ENCODE measurements at regions not wholly inside any gene's neighbourhood (a gene's known extent, or its start where the extent isn't known, plus 50 kb on each side); places are given as distances from the start of the nearest gene placed in this dataset.

DNA sequence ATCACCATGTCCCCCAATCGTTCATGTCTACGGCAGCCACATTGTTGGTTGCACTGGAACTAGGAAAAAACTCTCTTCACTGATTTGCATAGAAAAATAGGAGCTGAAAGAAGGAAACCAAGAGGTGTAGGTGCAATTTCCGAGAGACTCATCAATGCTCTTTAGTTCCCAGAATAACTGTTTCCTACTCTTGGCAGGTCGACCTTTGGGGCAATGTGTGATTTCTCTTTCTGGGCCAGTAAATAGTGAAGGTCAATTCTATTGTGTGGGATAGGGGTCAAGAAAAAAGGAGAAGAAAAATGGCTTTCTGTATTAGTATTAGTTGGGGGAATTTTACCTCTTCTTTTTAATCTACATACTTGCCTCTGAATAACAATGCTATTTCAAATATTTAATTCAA, 55.9 kb upstream of the PDE5A start:
- Mint-ChIP-seq H3K4me3 (no peak overlapping the region), H3K4me1 (ENCODE audit: unreplicated experiment) (peaks cover 31% of the 10 kb centered on the region), H3K27me3 (peaks cover 9% of the 10 kb centered on the region), H3K9me3 (peaks cover 4% of the 10 kb centered on the region), H3K36me3 (peaks cover 3% of the 10 kb centered on the region), H3K27ac (no peak overlapping the region)
- TF ChIP-seq, protein P1, sequence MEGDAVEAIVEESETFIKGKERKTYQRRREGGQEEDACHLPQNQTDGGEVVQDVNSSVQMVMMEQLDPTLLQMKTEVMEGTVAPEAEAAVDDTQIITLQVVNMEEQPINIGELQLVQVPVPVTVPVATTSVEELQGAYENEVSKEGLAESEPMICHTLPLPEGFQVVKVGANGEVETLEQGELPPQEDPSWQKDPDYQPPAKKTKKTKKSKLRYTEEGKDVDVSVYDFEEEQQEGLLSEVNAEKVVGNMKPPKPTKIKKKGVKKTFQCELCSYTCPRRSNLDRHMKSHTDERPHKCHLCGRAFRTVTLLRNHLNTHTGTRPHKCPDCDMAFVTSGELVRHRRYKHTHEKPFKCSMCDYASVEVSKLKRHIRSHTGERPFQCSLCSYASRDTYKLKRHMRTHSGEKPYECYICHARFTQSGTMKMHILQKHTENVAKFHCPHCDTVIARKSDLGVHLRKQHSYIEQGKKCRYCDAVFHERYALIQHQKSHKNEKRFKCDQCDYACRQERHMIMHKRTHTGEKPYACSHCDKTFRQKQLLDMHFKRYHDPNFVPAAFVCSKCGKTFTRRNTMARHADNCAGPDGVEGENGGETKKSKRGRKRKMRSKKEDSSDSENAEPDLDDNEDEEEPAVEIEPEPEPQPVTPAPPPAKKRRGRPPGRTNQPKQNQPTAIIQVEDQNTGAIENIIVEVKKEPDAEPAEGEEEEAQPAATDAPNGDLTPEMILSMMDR (conservative IDR thresholded peaks at IDR 0.05) = no peak
- DNase-seq (ENCODE audit: extremely low spot score, unreplicated experiment) = no peak

DNA sequence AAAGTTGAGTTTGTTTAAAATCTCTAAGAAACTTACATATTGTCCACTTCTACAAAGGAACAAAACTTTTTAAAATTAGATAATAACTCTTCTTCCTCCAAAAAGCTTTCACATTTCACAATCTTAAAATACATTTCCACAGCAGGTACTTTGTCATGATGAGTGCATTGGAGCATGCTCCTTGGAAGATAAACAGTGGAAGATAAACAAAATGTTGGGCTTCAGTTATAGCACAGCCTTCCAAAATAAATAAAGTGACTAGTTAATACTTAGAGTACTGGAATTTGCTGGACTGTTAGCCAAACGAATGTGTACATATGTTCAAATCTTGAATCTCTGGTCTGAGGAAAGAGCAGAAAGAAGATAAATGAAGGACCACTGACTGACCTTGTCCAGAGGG, 54.9 kb upstream of the PDE5A start:
- Mint-ChIP-seq H3K4me1 (ENCODE audit: unreplicated experiment) (peaks cover 40% of the 10 kb centered on the region), H3K36me3 (peaks cover 3% of the 10 kb centered on the region), H3K4me3 (no peak overlapping the region), H3K9me3 (peaks cover 4% of the 10 kb centered on the region), H3K27ac (no peak overlapping the region), H3K27me3 (peaks cover 9% of the 10 kb centered on the region)
- TF ChIP-seq, protein P1 (conservative IDR thresholded peaks at IDR 0.05) = no peak
- no peak for DNase-seq (ENCODE audit: extremely low spot score, unreplicated experiment)

DNA sequence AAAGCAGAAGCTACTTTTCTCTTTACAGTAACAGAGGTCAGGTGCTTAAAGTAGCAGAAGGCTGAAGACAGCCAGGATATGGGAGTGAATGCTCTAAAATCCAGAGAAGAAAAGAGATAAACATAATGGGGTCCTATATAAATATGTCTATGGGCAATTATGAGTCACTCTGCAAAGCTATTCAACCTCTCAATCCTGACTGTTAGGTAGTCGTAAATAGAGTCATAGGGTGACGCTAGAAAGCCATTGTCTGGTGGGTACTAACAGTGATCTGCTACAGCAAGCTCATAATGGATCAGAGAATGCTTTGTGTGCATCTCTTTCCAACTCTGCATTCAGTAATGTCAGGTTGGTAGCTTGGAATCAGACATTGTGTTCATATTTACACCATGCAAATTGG, 53.5 kb upstream of the PDE5A start:
- peaks cover 40% of the 10 kb centered on the region for H3K4me1 Mint-ChIP-seq (ENCODE audit: unreplicated experiment)
- DNase-seq (ENCODE audit: extremely low spot score, unreplicated experiment) = no peak
- TF ChIP-seq, protein P1 (conservative IDR thresholded peaks at IDR 0.05) = no peak
- peaks cover 9% of the 10 kb centered on the region for H3K27me3 Mint-ChIP-seq
- peaks cover 3% of the 10 kb centered on the region for H3K36me3 Mint-ChIP-seq
- no peak overlapping the region for H3K27ac Mint-ChIP-seq
- no peak overlapping the region for H3K4me3 Mint-ChIP-seq
- H3K9me3 Mint-ChIP-seq = peaks cover 4% of the 10 kb centered on the region

DNA sequence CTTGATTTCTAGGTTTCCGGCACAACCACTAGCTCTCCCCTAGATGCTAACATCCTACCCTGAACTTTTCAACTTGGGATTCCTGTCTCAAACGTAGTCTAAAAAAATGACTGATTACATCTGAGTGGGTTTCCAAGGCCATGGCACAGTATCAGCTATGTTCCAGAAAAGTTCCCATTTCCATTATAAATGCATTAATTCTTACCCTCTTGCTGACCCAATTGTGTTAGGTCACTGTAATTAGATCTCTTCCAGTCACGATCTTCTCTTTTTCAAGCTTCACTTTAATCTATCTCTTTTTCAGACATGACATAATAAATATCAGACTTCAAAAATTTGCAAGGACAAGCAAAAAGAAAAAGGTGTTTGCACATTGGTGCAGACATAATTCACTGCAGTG, 50.6 kb upstream of the PDE5A start:
- H3K9me3 Mint-ChIP-seq = no peaks in the 10 kb centered on the region
- no peak for DNase-seq (ENCODE audit: extremely low spot score, unreplicated experiment)
- H3K27me3 Mint-ChIP-seq = peaks cover 16% of the 10 kb centered on the region
- no peaks in the 10 kb centered on the region for H3K36me3 Mint-ChIP-seq
- no peak overlapping the region for H3K27ac Mint-ChIP-seq
- peak overlapping the region; percentile 14 for H3K4me3 Mint-ChIP-seq
- TF ChIP-seq, protein P1 (conservative IDR thresholded peaks at IDR 0.05) = no peak
- H3K4me1 Mint-ChIP-seq (ENCODE audit: unreplicated experiment) = peaks cover 32% of the 10 kb centered on the region

DNA sequence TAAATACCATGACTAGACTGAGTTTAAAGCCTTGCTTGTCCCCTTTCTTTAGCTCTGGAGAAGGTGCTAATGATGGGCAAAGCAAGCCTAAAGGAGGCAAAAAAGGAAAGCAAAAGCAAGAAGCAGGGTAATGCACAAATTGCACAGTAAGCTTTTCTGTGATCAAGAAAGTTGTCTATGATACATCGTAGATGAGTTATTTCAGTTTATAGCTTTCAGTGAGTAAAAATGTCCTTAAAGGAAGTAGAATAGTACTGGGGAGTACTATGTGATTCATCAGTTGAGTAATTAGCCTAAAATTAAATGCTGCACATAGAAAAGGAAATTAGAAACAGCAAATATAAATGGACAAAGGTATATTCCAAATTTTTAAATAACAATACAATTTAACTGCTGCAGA, 50.2 kb upstream of the PDE5A start:
- Mint-ChIP-seq H3K36me3 (no peaks in the 10 kb centered on the region), H3K4me1 (ENCODE audit: unreplicated experiment) (peaks cover 30% of the 10 kb centered on the region), H3K4me3 (peak overlapping the region; percentile 14), H3K27ac (no peak overlapping the region), H3K9me3 (no peaks in the 10 kb centered on the region), H3K27me3 (peaks cover 18% of the 10 kb centered on the region)
- TF ChIP-seq, protein P1 (conservative IDR thresholded peaks at IDR 0.05) = no peak
- no peak for DNase-seq (ENCODE audit: extremely low spot score, unreplicated experiment)

Measured in type B pancreatic cell (in vitro differentiated cells).